ENCODE measurements at regions not wholly inside any gene's neighbourhood (a gene's known extent, or its start where the extent isn't known, plus 50 kb on each side); places are given as distances from the start of the nearest gene placed in this dataset.

- TF ChIP-seq SNAI2 (CRISPR knock-in tag; IDR thresholded peaks at IDR 0.05) (no peak), GLIS3 (CRISPR knock-in tag; IDR thresholded peaks at IDR 0.05) (no peak), TSHZ2 (CRISPR knock-in tag; IDR thresholded peaks at IDR 0.05) (no peak), ZNF8 (CRISPR knock-in tag; IDR thresholded peaks at IDR 0.05) (no peak), CREB5 (CRISPR knock-in tag; IDR thresholded peaks at IDR 0.05; ENCODE audit: low read depth) (no peak), TOX (CRISPR knock-in tag; IDR thresholded peaks at IDR 0.05; ENCODE audit: borderline replicate concordance) (no peak), ZC3H10 (CRISPR knock-in tag; IDR thresholded peaks at IDR 0.05) (no peak)
- ATAC-seq, result no peak
These were observed 766.5 kb downstream of the NTRK3 start for GRCh38 chr15:87489902-87490665.

GRCh38 chr15:87489456-87489855 lies 767.1 kb downstream of the NTRK3 start:
- no peak for TF ChIP-seq ZFP30 (CRISPR knock-in tag; IDR thresholded peaks at IDR 0.05)
- no peak for TF ChIP-seq ZNF8 (CRISPR knock-in tag; IDR thresholded peaks at IDR 0.05)
- TF ChIP-seq CSDC2 (CRISPR knock-in tag; IDR thresholded peaks at IDR 0.05), result no peak
- no peak for TF ChIP-seq GLIS3 (CRISPR knock-in tag; IDR thresholded peaks at IDR 0.05)
- no peak for TF ChIP-seq TOX (CRISPR knock-in tag; IDR thresholded peaks at IDR 0.05; ENCODE audit: borderline replicate concordance)
- no peak for TF ChIP-seq ISL1 (CRISPR knock-in tag; IDR thresholded peaks at IDR 0.05)
- no peak for TF ChIP-seq ESRRG (CRISPR knock-in tag; IDR thresholded peaks at IDR 0.05)
- TF ChIP-seq TSHZ2 (CRISPR knock-in tag; IDR thresholded peaks at IDR 0.05), result no peak
- TF ChIP-seq ZFP3 (CRISPR knock-in tag; IDR thresholded peaks at IDR 0.05), result no peak
- TF ChIP-seq ZC3H10 (CRISPR knock-in tag; IDR thresholded peaks at IDR 0.05), result no peak
- no peak for TF ChIP-seq RARB (CRISPR knock-in tag; IDR thresholded peaks at IDR 0.05)
- TF ChIP-seq ZNF70 (CRISPR knock-in tag; IDR thresholded peaks at IDR 0.05), result no peak
- no peak for TF ChIP-seq OSR1 (CRISPR knock-in tag; IDR thresholded peaks at IDR 0.05)
- TF ChIP-seq BACH2 (CRISPR knock-in tag; IDR thresholded peaks at IDR 0.05; ENCODE audit: borderline replicate concordance), result no peak
- no peak for TF ChIP-seq CREB5 (CRISPR knock-in tag; IDR thresholded peaks at IDR 0.05; ENCODE audit: low read depth)
- no peak for ATAC-seq

- TF ChIP-seq TCF4 (CRISPR knock-in tag; IDR thresholded peaks at IDR 0.05; ENCODE audit: borderline replicate concordance), result no peak
- no peak for TF ChIP-seq ZNF565 (CRISPR knock-in tag; conservative IDR thresholded peaks at IDR 0.05; ENCODE audit: low read depth)
- TF ChIP-seq ZFP3 (CRISPR knock-in tag; IDR thresholded peaks at IDR 0.05), result no peak
- TF ChIP-seq TSHZ2 (CRISPR knock-in tag; IDR thresholded peaks at IDR 0.05), result no peak
- TF ChIP-seq TOX (CRISPR knock-in tag; IDR thresholded peaks at IDR 0.05; ENCODE audit: borderline replicate concordance), result no peak
- no peak for TF ChIP-seq CSRNP3 (CRISPR knock-in tag; IDR thresholded peaks at IDR 0.05)
- TF ChIP-seq CSDC2 (CRISPR knock-in tag; IDR thresholded peaks at IDR 0.05), result no peak
- TF ChIP-seq SNAI2 (CRISPR knock-in tag; IDR thresholded peaks at IDR 0.05), result no peak
- TF ChIP-seq BACH2 (CRISPR knock-in tag; IDR thresholded peaks at IDR 0.05; ENCODE audit: borderline replicate concordance), result no peak
- ATAC-seq, result no peak
These were observed 769.1 kb downstream of the NTRK3 start for GRCh38 chr15:87487484-87487883.

Data from SK-N-SH treated with all-trans-retinoic acid at 6 μM for 48 hours (cell line).